H1 (cell line): ENCODE measurements at regions not wholly inside any gene's neighbourhood (a gene's known extent, or its start where the extent isn't known, plus 50 kb on each side); places are given as distances from the start of the nearest gene placed in this dataset.

ENCODE experiments used
- CTCF ChIA-PET: fragments of 300-600 bp; sonication (Branson Sonifier 250); formaldehyde crosslinking; loops from one replicate; lab custom pipeline; 2021; ENCODE audit not compliant: partially characterized antibody; lab: Charles Lee
- POLR2A ChIA-PET: fragments of 300-600 bp; sonication (Branson Sonifier 250); formaldehyde crosslinking; loops from one replicate; lab custom pipeline; 2021; ENCODE audit warnings: inconsistent platforms; ENCODE audit not compliant: partially characterized antibody; lab: Charles Lee
- DNase-seq, 2 experiments: peaks; one replicate each; pipeline versions ENCODE4 v3.0.0 to v3.0.0-alpha.2; 2010 to 2022; ENCODE audit warnings: low spot score in 2 of 2, low read depth in 1 of 2, mixed read lengths in 1 of 2
- FAIRE-seq: peaks from 2 replicates; lab custom pipeline; 2011; peaks lifted over from hg19 to GRCh38; lab: Jason Lieb, UNC
- H2AFZ ChIP-seq: 2 replicates; pipeline ENCODE4 v1.8.1; 2012; ENCODE audit warnings: low read length, inconsistent platforms
- H2AK5ac ChIP-seq: 2 replicates; pipeline ENCODE4 v1.6.1; 2013; ENCODE audit warnings: low read depth, low read length
- H2BK120ac ChIP-seq: replicated peaks from 2 replicates; pipeline ENCODE3; 2013; ENCODE audit warnings: low read depth, low read length, inconsistent platforms
- H2BK12ac ChIP-seq: 2 replicates; pipeline ENCODE4 v1.6.1; 2013; ENCODE audit warnings: low read depth, low read length
- H2BK15ac ChIP-seq: 2 replicates; pipeline ENCODE4 v1.6.1; 2013; ENCODE audit warnings: low read length
- H2BK20ac ChIP-seq: 2 replicates; pipeline ENCODE4 v1.6.1; 2013; ENCODE audit warnings: low read length
- H2BK5ac ChIP-seq: 2 replicates; pipeline ENCODE4 v1.6.1; 2013; ENCODE audit warnings: low read depth, low read length
- H3K14ac ChIP-seq: 2 replicates; pipeline ENCODE4 v1.6.1; 2013; ENCODE audit warnings: inconsistent platforms; ENCODE audit not compliant: insufficient read length
- H3K18ac ChIP-seq: 2 replicates; pipeline ENCODE4 v1.6.1; 2013; ENCODE audit warnings: low read length; ENCODE audit errors: extremely low read depth
- H3K23ac ChIP-seq: 2 replicates; pipeline ENCODE4 v1.6.1; 2013; ENCODE audit warnings: inconsistent platforms; ENCODE audit not compliant: insufficient read length
- H3K23me2 ChIP-seq: 2 replicates; pipeline ENCODE4 v1.6.1; 2013; ENCODE audit warnings: low read depth, low read length
- H3K27ac ChIP-seq: 2 replicates; pipeline ENCODE4 v1.6.1; 2011; ENCODE audit warnings: low read depth, low read length, inconsistent platforms
- H3K27me3 ChIP-seq, 4 experiments: replicated peaks in 1 of 4; 1 replicate in 1 of 4; 2 replicates in 3 of 4; pipeline versions ENCODE4 v1.6.1 to v1.8.1; 2011 to 2013; ENCODE audit warnings: low read length in 3 of 4, mild to moderate bottlenecking in 3 of 4, inconsistent platforms in 2 of 4, mixed read lengths in 2 of 4, moderate library complexity in 1 of 4; ENCODE audit not compliant: control insufficient read depth in 3 of 4, insufficient read depth in 3 of 4; ENCODE audit errors: extremely low read depth in 1 of 4
- H3K36me3 ChIP-seq, 4 experiments: 2 replicates each; pipeline versions ENCODE4 v1.6.1 to v1.8.1; 2011 to 2013; ENCODE audit warnings: mild to moderate bottlenecking in 4 of 4, low read length in 3 of 4, moderate library complexity in 2 of 4, control low read depth in 1 of 4, inconsistent platforms in 1 of 4; ENCODE audit not compliant: insufficient read depth in 4 of 4, control insufficient read depth in 2 of 4
- H3K4ac ChIP-seq: replicated peaks from 2 replicates; pipeline ENCODE3; 2013; ENCODE audit warnings: low read length, low read depth, mixed read lengths, inconsistent platforms; ENCODE audit not compliant: insufficient read length
- H3K4me1 ChIP-seq, 4 experiments: replicated peaks in 1 of 4; 1 replicate in 1 of 4; 2 replicates in 3 of 4; pipeline versions ENCODE4 v1.6.1 to v1.8.1; 2011 to 2013; ENCODE audit warnings: low read length in 3 of 4, inconsistent platforms in 2 of 4, mixed read lengths in 1 of 4; ENCODE audit not compliant: insufficient read depth in 4 of 4, control insufficient read depth in 3 of 4
- H3K4me2 ChIP-seq, 2 experiments: 2 replicates each; pipeline versions ENCODE4 v1.6.1 to v1.8.1; 2011 to 2013; ENCODE audit warnings: low read depth in 2 of 2, low read length in 2 of 2, control low read depth in 1 of 2, inconsistent platforms in 1 of 2, mild to moderate bottlenecking in 1 of 2; ENCODE audit not compliant: insufficient read depth in 1 of 2
- H3K4me3 ChIP-seq, 4 experiments: fragments of 200-600, 300-600 bp in 1 of 4; sonication (generic), shearing (Covaris generic), sonication (Bioruptor Twin) in 1 of 4; 2 replicates each; pipeline versions ENCODE4 v1.5.1 to v1.8.1; 2011 to 2016; ENCODE audit warnings: low read length in 4 of 4, low read depth in 3 of 4, control low read depth in 2 of 4, inconsistent platforms in 2 of 4, mild to moderate bottlenecking in 2 of 4, mixed read lengths in 1 of 4, moderate library complexity in 1 of 4; ENCODE audit not compliant: insufficient read depth in 2 of 4; ENCODE audit errors: extremely low read depth in 1 of 4
- H3K56ac ChIP-seq: replicated peaks from 2 replicates; pipeline ENCODE3; 2013; ENCODE audit warnings: low read depth, mild to moderate bottlenecking, mixed read lengths, low read length, inconsistent platforms; ENCODE audit not compliant: insufficient read length
- H3K79me1 ChIP-seq: 2 replicates; pipeline ENCODE4 v1.6.1; 2013; ENCODE audit warnings: low read depth, low read length, control low read depth
- H3K79me2 ChIP-seq, 2 experiments: 2 replicates each; pipeline versions ENCODE4 v1.6.1 to v1.8.1; 2012 to 2013; ENCODE audit warnings: low read length in 2 of 2, mild to moderate bottlenecking in 2 of 2, inconsistent platforms in 1 of 2; ENCODE audit not compliant: insufficient read depth in 2 of 2, control insufficient read depth in 1 of 2
- H3K9ac ChIP-seq, 4 experiments: replicated peaks in 1 of 4; 1 replicate in 1 of 4; 2 replicates in 3 of 4; pipeline versions ENCODE4 v1.6.1 to v1.8.1; 2011 to 2013; ENCODE audit warnings: low read depth in 3 of 4, low read length in 3 of 4, control low read depth in 2 of 4, mild to moderate bottlenecking in 2 of 4, moderate library complexity in 2 of 4, inconsistent platforms in 1 of 4; ENCODE audit errors: extremely low read depth in 1 of 4
- H3K9me3 ChIP-seq, 2 experiments: 2 replicates each; pipeline versions ENCODE4 v1.6.1 to v1.8.1; 2012 to 2013; ENCODE audit warnings: mild to moderate bottlenecking in 2 of 2, moderate library complexity in 2 of 2, control low read depth in 1 of 2, inconsistent platforms in 1 of 2, low read depth in 1 of 2, low read length in 1 of 2, mixed read lengths in 1 of 2; ENCODE audit not compliant: insufficient read depth in 2 of 2
- H4K20me1 ChIP-seq, 2 experiments: replicated peaks in 1 of 2; 2 replicates each; pipeline versions ENCODE3 to v1.8.1; 2011 to 2013; ENCODE audit warnings: inconsistent platforms in 2 of 2, low read length in 2 of 2, mild to moderate bottlenecking in 1 of 2; ENCODE audit not compliant: insufficient read depth in 2 of 2, control insufficient read depth in 1 of 2
- H4K5ac ChIP-seq: 2 replicates; pipeline ENCODE4 v1.6.1; 2013; ENCODE audit warnings: low read length, low read depth, mixed read lengths, inconsistent platforms; ENCODE audit not compliant: insufficient read length
- H4K8ac ChIP-seq: 2 replicates; pipeline ENCODE4 v1.8.0; 2013; ENCODE audit warnings: mild to moderate bottlenecking, moderate library complexity, low read length, inconsistent platforms; ENCODE audit not compliant: insufficient read depth; ENCODE audit errors: extremely low read depth
- H4K91ac ChIP-seq: replicated peaks from 2 replicates; pipeline ENCODE3; 2013; ENCODE audit warnings: low read length, mixed read lengths, inconsistent platforms; ENCODE audit not compliant: insufficient read length
- CBX5 ChIP-seq: fragments of 300-800, 300-1000 bp; sonication (generic); IDR thresholded peaks from 2 replicates; pipeline ENCODE4 v1.7.1; 2016; ENCODE audit warnings: antibody characterized with exemption, low read length, low read depth
- CTBP2 ChIP-seq: IDR thresholded peaks from 2 replicates; pipeline ENCODE4 v1.7.0; 2011; ENCODE audit warnings: borderline replicate concordance, mild to moderate bottlenecking, moderate library complexity, mixed read lengths, low read length; ENCODE audit not compliant: insufficient read depth, insufficient read length
- EZH2 ChIP-seq: fragments of 200-600 bp; sonication (generic); IDR thresholded peaks from 2 replicates; pipeline ENCODE4 v1.7.1; 2012; ENCODE audit warnings: low read depth, mild to moderate bottlenecking, moderate library complexity, low read length, inconsistent platforms; ENCODE audit not compliant: severe bottlenecking
- GABPA ChIP-seq: IDR thresholded peaks from 2 replicates; pipeline ENCODE4 v1.6.1; 2011; ENCODE audit warnings: mild to moderate bottlenecking, low read length, moderate library complexity, borderline replicate concordance; ENCODE audit not compliant: insufficient read depth
- MAFK ChIP-seq: IDR thresholded peaks from 2 replicates; pipeline ENCODE4 v1.6.1; 2012; ENCODE audit warnings: low read depth, mild to moderate bottlenecking, improper control_type of control experiment, low read length
- NRF1 ChIP-seq: IDR thresholded peaks from 2 replicates; pipeline ENCODE4 v1.6.1; 2011; ENCODE audit warnings: mild to moderate bottlenecking, low read depth, low read length, improper control_type of control experiment
- POLR2A ChIP-seq, 2 experiments: IDR thresholded peaks; 1 replicate in 1 of 2; 2 replicates in 1 of 2; pipeline ENCODE4 v1.6.1; 2011; ENCODE audit warnings: low read depth in 2 of 2, low read length in 2 of 2, mild to moderate bottlenecking in 2 of 2; ENCODE audit errors: control extremely low read depth in 1 of 2
- SIX5 ChIP-seq: IDR thresholded peaks from 2 replicates; pipeline ENCODE4 v1.6.1; 2011; ENCODE audit warnings: mild to moderate bottlenecking, low read depth, low read length
- SP1 ChIP-seq: IDR thresholded peaks from 2 replicates; pipeline ENCODE4 v1.6.1; 2011; ENCODE audit warnings: low read depth, low read length
- SRF ChIP-seq: IDR thresholded peaks from 2 replicates; pipeline ENCODE4 v1.6.1; 2011; ENCODE audit warnings: mild to moderate bottlenecking, low read depth, low read length, moderate library complexity
- TBP ChIP-seq: IDR thresholded peaks from 2 replicates; pipeline ENCODE4 v1.6.1; 2011; ENCODE audit warnings: low read depth, low read length, improper control_type of control experiment
- WGBS, 2 experiments: shearing (Covaris generic) in 1 of 2; methylation state at CpG; one replicate each; pipeline versions ENCODE4 v1.1.6 to v1.1.7; 2013 to 2015; ENCODE audit warnings: low lambda C conversion rate in 2 of 2, mixed read lengths in 2 of 2, inconsistent platforms in 1 of 2, low coverage in 1 of 2, missing lambda C conversion rate in 1 of 2; ENCODE audit not compliant: insufficient replicate concordance in 2 of 2, insufficient coverage in 1 of 2, insufficient read length in 1 of 2; ENCODE audit errors: extremely low coverage in 1 of 2, missing lambda C conversion rate in 1 of 2; 5-methylcytosine and 5-hydroxymethylcytosine counted together
- TF ChIP-seq, protein P1 (sequence below): IDR thresholded peaks from 2 replicates; pipeline ENCODE4 v1.6.1; 2012; ENCODE audit warnings: low read length, inconsistent platforms

DNA sequence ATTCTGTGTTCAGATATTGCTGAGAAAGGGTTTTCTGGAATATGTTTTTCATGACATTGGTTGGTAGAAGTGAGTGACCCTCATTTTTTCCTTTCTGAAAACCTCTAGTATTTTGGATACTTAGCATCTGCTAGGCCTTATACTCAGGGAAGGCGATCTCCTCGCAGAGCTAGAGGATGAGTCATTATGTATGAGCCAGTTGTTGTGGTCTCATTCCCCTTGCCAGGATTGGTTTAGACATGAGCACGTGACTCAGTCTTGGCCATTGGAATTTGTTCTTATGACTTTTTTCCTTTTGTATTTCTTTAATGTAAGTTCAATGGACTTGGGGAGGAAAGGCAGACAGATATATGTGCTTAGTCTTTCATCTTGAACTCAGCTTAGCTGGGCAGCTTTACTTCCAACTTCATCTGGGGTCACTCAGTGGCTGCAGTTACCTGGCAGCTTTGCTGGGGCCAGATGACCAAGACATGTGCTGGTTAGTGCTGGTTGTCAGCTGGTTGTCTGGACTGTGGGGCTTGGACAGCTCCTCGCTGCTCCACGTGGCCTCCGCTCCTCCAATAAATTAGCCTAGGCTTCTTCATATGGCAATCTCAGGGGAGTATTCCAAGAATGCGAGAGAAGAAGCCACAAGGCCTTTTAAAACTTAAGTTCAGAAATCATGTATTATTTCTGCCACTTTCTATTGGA lies 207.5 kb downstream of the IL20RB start:
- Histone ChIP-seq H3K27me3 (no peaks in the 10 kb centered on the region), H4K5ac (no peak overlapping the region), H3K36me3 (no peaks in the 10 kb centered on the region), H4K20me1 (no peaks in the 10 kb centered on the region), H2BK20ac (no peak overlapping the region), H2AFZ (0 out of 2 replicates have a peak overlapping the region, but pooled peaks have one; percentile 14), H3K4me1 (peaks cover 0 to 12% (median 7%) of the 10 kb centered on the region in 4 experiments; a peak in 3 of 7 replicates), H2AK5ac (no peak overlapping the region), H2BK5ac (no peak overlapping the region), H2BK120ac (no peak overlapping the region), H3K9ac (no peak overlapping the region), H3K27ac (no peak overlapping the region), H3K79me2 (no peaks in the 10 kb centered on the region), H3K18ac (no peak overlapping the region), H3K4me2 (no peak overlapping the region), H3K14ac (no peak overlapping the region), H4K91ac (peak overlapping the region; percentile 26), H3K79me1 (no peaks in the 10 kb centered on the region), H4K8ac (0 out of 2 replicates have a peak overlapping the region, but pooled peaks have one; percentile 21), H3K4me3 (no peak overlapping the region), H2BK12ac (no peak overlapping the region), H3K4ac (peak overlapping the region; percentile 66), H3K9me3 (no peaks in the 10 kb centered on the region), H3K23me2 (no peaks in the 10 kb centered on the region), H2BK15ac (0 out of 2 replicates have a peak overlapping the region, but pooled peaks have one; percentile 18), H3K23ac (no peak overlapping the region), H3K56ac (no peak overlapping the region)
- 93% methylated on average over 7 of the region's 7 CpGs; no CpG with 5 or more reads in 1 of the 2 experiments for WGBS, 2 experiments
- POLR2A ChIA-PET = no interaction called here
- CTCF ChIA-PET = interaction anchor here (0.8 to 5.9 kb wide), 5 partner anchors 8 to 152 kb away, joined by 3 to 33 read pairs (median 3); no protein-coding TSS in a partner anchor
- TF ChIP-seq SIX5 = no peak
- TF ChIP-seq, protein P1, sequence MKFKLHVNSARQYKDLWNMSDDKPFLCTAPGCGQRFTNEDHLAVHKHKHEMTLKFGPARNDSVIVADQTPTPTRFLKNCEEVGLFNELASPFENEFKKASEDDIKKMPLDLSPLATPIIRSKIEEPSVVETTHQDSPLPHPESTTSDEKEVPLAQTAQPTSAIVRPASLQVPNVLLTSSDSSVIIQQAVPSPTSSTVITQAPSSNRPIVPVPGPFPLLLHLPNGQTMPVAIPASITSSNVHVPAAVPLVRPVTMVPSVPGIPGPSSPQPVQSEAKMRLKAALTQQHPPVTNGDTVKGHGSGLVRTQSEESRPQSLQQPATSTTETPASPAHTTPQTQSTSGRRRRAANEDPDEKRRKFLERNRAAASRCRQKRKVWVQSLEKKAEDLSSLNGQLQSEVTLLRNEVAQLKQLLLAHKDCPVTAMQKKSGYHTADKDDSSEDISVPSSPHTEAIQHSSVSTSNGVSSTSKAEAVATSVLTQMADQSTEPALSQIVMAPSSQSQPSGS = no peak
- TF ChIP-seq GABPA = no peak
- no peak for TF ChIP-seq CTBP2
- TF ChIP-seq MAFK = no peak
- TF ChIP-seq TBP = no peak
- TF ChIP-seq EZH2 = no peak
- no peak for TF ChIP-seq CBX5
- no peak for TF ChIP-seq NRF1
- no peak for TF ChIP-seq POLR2A (IDR thresholded peaks at IDR 0.05; ENCODE audit: control extremely low read depth in 1 of 2, low read depth in 2 of 2, low read length in 2 of 2)
- no peak for TF ChIP-seq SP1
- TF ChIP-seq SRF = no peak
- DNase-seq (no peak), FAIRE-seq (no peak)
